ENCODE measurements at regions not wholly inside any gene's neighbourhood (a gene's known extent, or its start where the extent isn't known, plus 50 kb on each side); places are given as distances from the start of the nearest gene placed in this dataset.

DNA sequence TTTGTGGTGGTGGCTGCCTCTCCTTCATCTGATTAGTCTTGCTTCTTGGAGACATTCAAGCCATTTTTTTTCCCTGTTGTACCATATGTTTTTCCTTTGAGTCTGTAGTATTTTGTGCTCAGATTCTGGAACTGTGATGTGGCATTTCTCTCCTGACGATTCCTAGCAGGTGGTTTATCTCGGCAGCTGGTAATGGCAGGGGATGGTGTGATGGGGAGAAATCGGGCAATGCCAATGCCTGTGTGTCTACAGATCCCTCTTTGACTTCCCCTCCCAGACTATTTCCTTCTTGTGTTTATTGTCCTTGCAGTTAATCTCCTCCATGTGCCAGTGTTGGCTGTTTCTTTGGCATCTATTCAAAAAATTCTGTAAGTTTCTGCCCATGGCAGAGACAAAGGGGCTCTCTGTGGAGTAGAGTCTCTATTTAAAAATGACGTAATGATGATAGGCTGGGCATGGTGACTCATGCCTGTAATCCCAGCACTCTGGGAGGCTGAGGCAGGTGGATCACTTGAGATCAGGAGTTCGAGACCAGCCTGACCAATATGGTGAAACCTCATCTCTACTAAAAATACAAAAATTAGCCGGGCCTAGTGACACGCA, 90.2 kb upstream of the ERCC4 start:
- Histone ChIP-seq H3K9me2 (ENCODE audit: insufficient read depth) (no peaks in the 10 kb centered on the region), H2AFZ (ENCODE audit: low read depth, low read length, poor library complexity, severe bottlenecking) (no peak overlapping the region), H3K9ac (ENCODE audit: low read length) (no peak overlapping the region), H3K4me3 (replicated peaks in 1 of 2; ENCODE audit: low read depth in 1 of 2, low read length in 2 of 2) (no peak overlapping the region), H3K27ac (ENCODE audit: low read depth, low read length) (no peak overlapping the region), H3K36me3 (ENCODE audit: control insufficient read depth in 1 of 2, insufficient read depth in 2 of 2, low read length in 2 of 2) (no peaks in the 10 kb centered on the region), H4K20me1 (ENCODE audit: insufficient read depth) (no peaks in the 10 kb centered on the region), H3K27me3 (ENCODE audit: insufficient read depth, low read length) (peaks cover 24% of the 10 kb centered on the region), H3K79me2 (ENCODE audit: insufficient read depth, low read length) (no peaks in the 10 kb centered on the region), H3K9me3 (ENCODE audit: control insufficient read depth in 1 of 2, insufficient read depth in 1 of 2, low read depth in 1 of 2, low read length in 2 of 2) (no peaks in the 10 kb centered on the region), H3K4me1 (ENCODE audit: control insufficient read depth in 1 of 2, insufficient read depth in 2 of 2, low read length in 2 of 2) (no peaks in the 10 kb centered on the region), H3K4me2 (ENCODE audit: low read length) (no peak overlapping the region)
- ChIA-PET CTCF (no interaction called here), RAD21 (ENCODE audit: low non-redundant PET in 1 of 2, low total read pairs in 2 of 2, uncharacterized antibody in 2 of 2, unreplicated experiment in 2 of 2) (no interaction called here), POLR2A (no interaction called here)
- TF ChIP-seq ZFX (IDR thresholded peaks at IDR 0.05) (no peak), ELF1 (IDR thresholded peaks at IDR 0.05; ENCODE audit: borderline replicate concordance, low read depth) (no peak), TCF7L2 (IDR thresholded peaks at IDR 0.05; ENCODE audit: borderline replicate concordance, extremely low read depth, insufficient read depth, insufficient read length) (no peak), SIN3A (IDR thresholded peaks at IDR 0.05; ENCODE audit: low read depth) (no peak), CBX3 (IDR thresholded peaks at IDR 0.05; ENCODE audit: low read depth) (no peak), CEBPB (IDR thresholded peaks at IDR 0.05; ENCODE audit: low read depth) (no peak)
- TF ChIP-seq, protein P1, sequence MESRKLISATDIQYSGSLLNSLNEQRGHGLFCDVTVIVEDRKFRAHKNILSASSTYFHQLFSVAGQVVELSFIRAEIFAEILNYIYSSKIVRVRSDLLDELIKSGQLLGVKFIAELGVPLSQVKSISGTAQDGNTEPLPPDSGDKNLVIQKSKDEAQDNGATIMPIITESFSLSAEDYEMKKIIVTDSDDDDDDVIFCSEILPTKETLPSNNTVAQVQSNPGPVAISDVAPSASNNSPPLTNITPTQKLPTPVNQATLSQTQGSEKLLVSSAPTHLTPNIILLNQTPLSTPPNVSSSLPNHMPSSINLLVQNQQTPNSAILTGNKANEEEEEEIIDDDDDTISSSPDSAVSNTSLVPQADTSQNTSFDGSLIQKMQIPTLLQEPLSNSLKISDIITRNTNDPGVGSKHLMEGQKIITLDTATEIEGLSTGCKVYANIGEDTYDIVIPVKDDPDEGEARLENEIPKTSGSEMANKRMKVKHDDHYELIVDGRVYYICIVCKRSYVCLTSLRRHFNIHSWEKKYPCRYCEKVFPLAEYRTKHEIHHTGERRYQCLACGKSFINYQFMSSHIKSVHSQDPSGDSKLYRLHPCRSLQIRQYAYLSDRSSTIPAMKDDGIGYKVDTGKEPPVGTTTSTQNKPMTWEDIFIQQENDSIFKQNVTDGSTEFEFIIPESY (IDR thresholded peaks at IDR 0.05; ENCODE audit: extremely low read depth, insufficient replicate concordance, low read length), result no peak
- TF ChIP-seq, protein P2, sequence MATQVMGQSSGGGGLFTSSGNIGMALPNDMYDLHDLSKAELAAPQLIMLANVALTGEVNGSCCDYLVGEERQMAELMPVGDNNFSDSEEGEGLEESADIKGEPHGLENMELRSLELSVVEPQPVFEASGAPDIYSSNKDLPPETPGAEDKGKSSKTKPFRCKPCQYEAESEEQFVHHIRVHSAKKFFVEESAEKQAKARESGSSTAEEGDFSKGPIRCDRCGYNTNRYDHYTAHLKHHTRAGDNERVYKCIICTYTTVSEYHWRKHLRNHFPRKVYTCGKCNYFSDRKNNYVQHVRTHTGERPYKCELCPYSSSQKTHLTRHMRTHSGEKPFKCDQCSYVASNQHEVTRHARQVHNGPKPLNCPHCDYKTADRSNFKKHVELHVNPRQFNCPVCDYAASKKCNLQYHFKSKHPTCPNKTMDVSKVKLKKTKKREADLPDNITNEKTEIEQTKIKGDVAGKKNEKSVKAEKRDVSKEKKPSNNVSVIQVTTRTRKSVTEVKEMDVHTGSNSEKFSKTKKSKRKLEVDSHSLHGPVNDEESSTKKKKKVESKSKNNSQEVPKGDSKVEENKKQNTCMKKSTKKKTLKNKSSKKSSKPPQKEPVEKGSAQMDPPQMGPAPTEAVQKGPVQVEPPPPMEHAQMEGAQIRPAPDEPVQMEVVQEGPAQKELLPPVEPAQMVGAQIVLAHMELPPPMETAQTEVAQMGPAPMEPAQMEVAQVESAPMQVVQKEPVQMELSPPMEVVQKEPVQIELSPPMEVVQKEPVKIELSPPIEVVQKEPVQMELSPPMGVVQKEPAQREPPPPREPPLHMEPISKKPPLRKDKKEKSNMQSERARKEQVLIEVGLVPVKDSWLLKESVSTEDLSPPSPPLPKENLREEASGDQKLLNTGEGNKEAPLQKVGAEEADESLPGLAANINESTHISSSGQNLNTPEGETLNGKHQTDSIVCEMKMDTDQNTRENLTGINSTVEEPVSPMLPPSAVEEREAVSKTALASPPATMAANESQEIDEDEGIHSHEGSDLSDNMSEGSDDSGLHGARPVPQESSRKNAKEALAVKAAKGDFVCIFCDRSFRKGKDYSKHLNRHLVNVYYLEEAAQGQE (IDR thresholded peaks at IDR 0.05; ENCODE audit: low read depth), result no peak
- ATAC-seq (no peak), DNase-seq (ENCODE audit: low read depth, low spot score) (no peak)
- BruUV-seq (replicated peaks), result no TSS peak
- intact Hi-C loops (cut with micrococcal nuclease), result no loop called here
